SIG-M5 treated with dmso at 0.1 percent for 504 hours (cell line): ENCODE measurements at regions not wholly inside any gene's neighbourhood (a gene's known extent, or its start where the extent isn't known, plus 50 kb on each side); places are given as distances from the start of the nearest gene placed in this dataset.

Source experiments
- DNase-seq: peaks from one replicate; lab custom pipeline; 2025; ENCODE audit not compliant: unreplicated experiment; lab: John Stamatoyannopoulos, UW

- DNase-seq, result peak; percentile 88
Measured at GRCh38 chr3:188940573-188940932, 231.2 kb upstream of the TPRG1 start.

GRCh38 chr3:188941103-188941502 is 230.7 kb upstream of the TPRG1 start:
- DNase-seq, result peak; percentile 96

GRCh38 chr3:188942191-188942590 is 229.6 kb upstream of the TPRG1 start:
- DNase-seq, result no peak

GRCh38 chr3:188943591-188943990 is 228.2 kb upstream of the TPRG1 start:
- peak; percentile 63 for DNase-seq

- no peak for DNase-seq
Measured at GRCh38 chr3:188944108-188944507, 227.7 kb upstream of the TPRG1 start.

- peak; percentile 58 for DNase-seq
Measured at GRCh38 chr3:188946351-188947240, 225.2 kb upstream of the TPRG1 start.

GRCh38 chr3:188947401-188948280 is 224.1 kb upstream of the TPRG1 start:
- peak; percentile 87 for DNase-seq

- peak; percentile 70 for DNase-seq
Measured at GRCh38 chr3:188948281-188948996, 223.3 kb upstream of the TPRG1 start.

- DNase-seq, result peak; percentile 98
Measured at GRCh38 chr3:188948997-188949389, 222.8 kb upstream of the TPRG1 start.

GRCh38 chr3:188949456-188949855 is 222.3 kb upstream of the TPRG1 start:
- DNase-seq, result no peak

GRCh38 chr3:188949996-188950395 is 221.8 kb upstream of the TPRG1 start:
- peak; percentile 50 for DNase-seq

- peak; percentile 97 for DNase-seq
Measured at GRCh38 chr3:188950832-188951489, 220.8 kb upstream of the TPRG1 start.

GRCh38 chr3:188951734-188952133 is 220.0 kb upstream of the TPRG1 start:
- DNase-seq, result no peak

- DNase-seq, result peak; percentile 84
Measured at GRCh38 chr3:188954590-188955208, 217.1 kb upstream of the TPRG1 start.

- DNase-seq, result no peak
Measured at GRCh38 chr3:188955919-188956318, 215.9 kb upstream of the TPRG1 start.

- DNase-seq, result peak; percentile 57
Measured at GRCh38 chr3:188956839-188957489, 214.8 kb upstream of the TPRG1 start.

GRCh38 chr3:188959013-188959412 is 212.8 kb upstream of the TPRG1 start:
- no peak for DNase-seq

- DNase-seq, result no peak
Measured at GRCh38 chr3:188962253-188963247, 209.2 kb upstream of the TPRG1 start.

GRCh38 chr3:188964957-188965356 is 206.8 kb upstream of the TPRG1 start:
- DNase-seq, result no peak
